ENCODE measurements at regions not wholly inside any gene's neighbourhood (a gene's known extent, or its start where the extent isn't known, plus 50 kb on each side); places are given as distances from the start of the nearest gene placed in this dataset.

- DNase-seq, result no peak
- WGBS, 4 donors, result 79 to 83% (median 83%) methylated on average over 4 of the region's 4 CpGs
- H3K27ac ChIP-seq, result no peak overlapping the region
- H3K4me3 ChIP-seq, result no peak overlapping the region
- H3K36me3 ChIP-seq (replicated peaks in 1 of 2), result no peaks in the 10 kb centered on the region
- intact Hi-C loops (cut with DNase I), result no loop called here
- H3K4me1 ChIP-seq (replicated peaks in 1 of 2), result no peaks in the 10 kb centered on the region
- TF ChIP-seq POLR2A (IDR thresholded peaks at IDR 0.05) (no peak), CTCF (IDR thresholded peaks at IDR 0.05) (no peak)
- H3K27me3 ChIP-seq, result no peaks in the 10 kb centered on the region
- H3K9me3 ChIP-seq (replicated peaks in 1 of 3), result no peaks in the 10 kb centered on the region
Measured at GRCh38 chr5:5794118-5794560, 371.7 kb downstream of the ICE1 start.

- Histone ChIP-seq H3K27ac (no peak overlapping the region), H3K4me1 (replicated peaks in 1 of 2) (no peaks in the 10 kb centered on the region), H3K4me3 (no peak overlapping the region), H3K36me3 (replicated peaks in 1 of 2) (no peaks in the 10 kb centered on the region), H3K27me3 (no peaks in the 10 kb centered on the region), H3K9me3 (replicated peaks in 1 of 3) (no peaks in the 10 kb centered on the region)
- DNase-seq, result no peak
- 71 to 80% (median 76%) methylated on average over 10 of the region's 10 CpGs for WGBS, 4 donors
- TF ChIP-seq POLR2A (IDR thresholded peaks at IDR 0.05) (no peak), CTCF (IDR thresholded peaks at IDR 0.05) (no peak)
- intact Hi-C loops (cut with DNase I), result no loop called here
Measured at GRCh38 chr5:5793242-5794117, 371.0 kb downstream of the ICE1 start.

GRCh38 chr5:5792106-5792505 lies 369.6 kb downstream of the ICE1 start:
- H3K9me3 ChIP-seq (replicated peaks in 1 of 3), result no peaks in the 10 kb centered on the region
- 87 to 100% (median 92%) methylated on average over 1 of the region's 1 CpG for WGBS, 4 donors
- H3K36me3 ChIP-seq (replicated peaks in 1 of 2), result no peaks in the 10 kb centered on the region
- no peaks in the 10 kb centered on the region for H3K27me3 ChIP-seq
- intact Hi-C loops (cut with DNase I), result no loop called here
- H3K27ac ChIP-seq, result no peak overlapping the region
- H3K4me3 ChIP-seq, result no peak overlapping the region
- TF ChIP-seq POLR2A (IDR thresholded peaks at IDR 0.05) (no peak), CTCF (IDR thresholded peaks at IDR 0.05) (no peak)
- no peaks in the 10 kb centered on the region for H3K4me1 ChIP-seq (replicated peaks in 1 of 2)
- no peak for DNase-seq

GRCh38 chr5:5788793-5789192 lies 366.3 kb downstream of the ICE1 start:
- Histone ChIP-seq H3K27ac (no peak overlapping the region), H3K4me1 (replicated peaks in 1 of 2) (no peaks in the 10 kb centered on the region), H3K27me3 (no peaks in the 10 kb centered on the region), H3K4me3 (no peak overlapping the region), H3K36me3 (replicated peaks in 1 of 2) (no peaks in the 10 kb centered on the region), H3K9me3 (replicated peaks in 1 of 3) (no peaks in the 10 kb centered on the region)
- 90 to 94% (median 92%) methylated on average over 5 of the region's 5 CpGs for WGBS, 4 donors
- TF ChIP-seq CTCF (IDR thresholded peaks at IDR 0.05) (no peak), POLR2A (IDR thresholded peaks at IDR 0.05) (no peak)
- intact Hi-C loops (cut with DNase I), result no loop called here
- DNase-seq, result no peak

Measured in adrenal gland (tissue), 9 donors.